NCI-H2171 treated with DMSO at 0.1 percent for 48 hours (cell line): ENCODE measurements at regions not wholly inside any gene's neighbourhood (a gene's known extent, or its start where the extent isn't known, plus 50 kb on each side); places are given as distances from the start of the nearest gene placed in this dataset.
"Not testable (repeated sequence)": the region's sequence is repeated elsewhere in the genome, so short reads cannot be mapped to it uniquely, and the experiment has no call there.

Experiments
- DNase-seq: peaks from one replicate; lab custom pipeline; 2025; lab: John Stamatoyannopoulos, UW

DNA sequence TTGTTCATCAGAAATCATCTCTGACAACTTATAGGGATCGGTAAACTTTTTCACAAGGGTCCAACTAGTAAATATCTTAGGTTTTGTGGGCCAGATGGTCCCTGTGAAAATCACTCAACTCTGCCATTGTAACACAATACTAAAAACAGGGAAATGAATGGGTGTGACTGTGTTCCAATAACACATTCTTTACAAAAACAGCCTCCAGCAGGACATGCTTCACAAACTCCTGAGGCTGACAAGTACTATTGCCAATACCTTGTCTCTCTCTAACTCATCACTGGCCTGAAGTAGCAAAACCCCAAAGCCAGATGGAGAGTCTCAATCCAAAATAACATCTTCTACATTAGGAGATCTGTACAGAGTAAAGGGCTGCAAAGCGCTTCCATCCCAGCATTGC is 312.3 kb downstream of the TOX3 start:
- peak; percentile 43 for DNase-seq

DNA sequence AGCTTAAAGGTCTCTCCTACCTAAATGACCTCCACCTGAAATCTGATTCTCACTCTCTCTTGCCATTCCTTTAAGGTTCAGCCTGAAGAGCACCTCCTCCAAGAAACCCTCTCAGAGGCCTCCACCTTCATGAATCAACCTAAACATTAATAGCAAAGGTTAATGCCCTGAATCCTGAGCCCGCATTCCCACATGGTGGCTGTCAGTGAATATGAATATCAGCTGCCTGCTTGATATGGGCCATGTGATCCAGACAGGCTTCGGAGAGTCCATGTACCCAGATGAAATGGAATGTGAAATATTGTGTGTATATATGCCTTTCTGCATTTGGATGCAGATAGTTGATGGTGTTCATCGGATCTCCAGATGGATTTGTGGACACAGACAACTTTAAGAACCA is 317.5 kb downstream of the TOX3 start:
- no peak for DNase-seq

DNA sequence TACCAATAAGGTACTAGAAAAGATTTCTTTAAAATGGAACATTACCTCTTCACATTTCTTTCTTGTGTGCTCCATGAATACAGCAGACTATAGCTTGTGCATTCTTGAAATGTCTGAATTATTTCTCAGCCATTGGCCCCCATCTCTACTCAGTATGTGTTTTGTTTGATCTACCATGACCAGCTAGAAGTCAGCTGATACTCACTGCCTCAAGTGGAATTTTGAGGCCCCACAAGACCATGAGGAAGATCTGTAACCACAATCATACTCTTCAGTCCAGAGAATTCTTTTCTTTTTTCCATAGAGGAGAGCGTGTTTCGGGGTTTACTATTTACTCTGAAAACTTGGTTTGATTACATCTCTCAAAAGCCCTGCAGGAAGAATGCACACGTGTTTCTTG is 319.1 kb downstream of the TOX3 start:
- no peak for DNase-seq

DNA sequence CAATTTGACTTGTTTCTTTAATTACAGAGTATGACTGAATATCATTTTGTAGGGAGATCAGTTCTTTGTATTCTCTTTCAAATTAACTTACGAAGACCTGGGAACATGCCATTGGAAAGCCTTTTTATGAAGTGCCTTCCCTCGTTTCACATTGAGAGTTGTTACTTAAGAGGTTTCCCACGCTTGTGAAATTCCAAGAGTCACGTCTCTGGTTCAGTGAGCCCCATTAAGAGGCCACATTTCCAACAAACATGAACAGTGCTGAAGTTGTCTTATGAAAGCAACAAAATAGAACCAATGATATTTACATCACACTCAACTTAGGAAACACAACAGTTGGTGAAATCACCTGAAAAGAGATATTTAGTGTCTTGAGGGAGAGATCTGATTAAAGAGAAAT is 334.1 kb downstream of the TOX3 start:
- no peak for DNase-seq

DNA sequence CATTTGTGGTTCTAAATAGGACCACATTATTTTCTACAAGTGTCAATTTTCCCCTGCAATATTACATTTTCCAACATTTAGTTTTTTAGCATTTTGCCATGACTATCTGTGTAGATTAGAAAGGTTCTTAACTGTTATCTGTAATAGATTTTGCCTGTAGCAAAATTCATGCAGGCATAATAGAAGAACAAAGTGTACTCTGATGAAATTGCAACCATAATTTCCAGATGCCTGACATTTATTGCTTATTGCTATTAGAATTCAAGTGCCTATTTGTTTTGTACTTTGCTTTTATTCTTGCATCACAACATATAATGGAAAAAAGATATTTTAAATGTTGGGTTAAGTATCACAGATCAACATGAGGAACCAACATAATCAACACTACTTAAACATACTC is 337.7 kb downstream of the TOX3 start:
- no peak for DNase-seq

DNA sequence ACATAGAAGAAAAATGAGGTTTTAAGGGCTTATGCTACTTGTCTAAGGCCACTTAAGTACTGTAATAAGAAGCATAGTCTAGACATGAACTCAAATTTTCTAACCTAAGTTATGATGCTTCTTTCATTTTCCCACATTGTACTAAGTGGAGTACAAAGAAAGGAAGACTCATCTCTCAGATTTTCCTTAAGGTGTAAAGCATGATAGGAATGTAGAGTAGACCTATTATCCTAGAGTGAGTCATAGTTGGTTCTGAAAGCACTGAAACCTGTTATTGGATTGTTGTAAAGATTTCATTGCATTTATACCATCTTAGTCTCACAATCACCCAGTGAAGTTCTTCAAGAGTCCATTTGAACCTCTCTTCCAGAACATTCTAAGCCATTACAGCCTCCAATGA is 343.8 kb downstream of the TOX3 start:
- DNase-seq = no peak

DNA sequence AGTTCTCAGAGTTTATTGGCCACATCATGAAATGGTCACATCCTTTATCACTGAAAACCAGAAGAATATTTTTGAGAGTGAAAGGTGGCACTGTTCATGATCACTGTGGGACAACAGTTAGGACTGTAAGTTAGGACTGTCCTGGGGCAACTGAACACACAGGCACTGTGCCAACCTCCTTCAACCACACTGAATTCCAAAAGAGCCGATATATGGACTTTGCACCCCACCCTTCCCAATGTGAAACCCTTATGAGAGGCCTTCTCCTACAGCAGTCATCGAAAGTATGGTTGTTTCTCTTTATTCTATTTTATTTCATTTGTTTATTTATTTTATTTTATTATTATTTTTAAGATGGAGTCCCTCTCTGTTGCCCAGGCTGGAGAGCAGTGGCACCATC is 353.5 kb downstream of the TOX3 start:
- no peak for DNase-seq

DNA sequence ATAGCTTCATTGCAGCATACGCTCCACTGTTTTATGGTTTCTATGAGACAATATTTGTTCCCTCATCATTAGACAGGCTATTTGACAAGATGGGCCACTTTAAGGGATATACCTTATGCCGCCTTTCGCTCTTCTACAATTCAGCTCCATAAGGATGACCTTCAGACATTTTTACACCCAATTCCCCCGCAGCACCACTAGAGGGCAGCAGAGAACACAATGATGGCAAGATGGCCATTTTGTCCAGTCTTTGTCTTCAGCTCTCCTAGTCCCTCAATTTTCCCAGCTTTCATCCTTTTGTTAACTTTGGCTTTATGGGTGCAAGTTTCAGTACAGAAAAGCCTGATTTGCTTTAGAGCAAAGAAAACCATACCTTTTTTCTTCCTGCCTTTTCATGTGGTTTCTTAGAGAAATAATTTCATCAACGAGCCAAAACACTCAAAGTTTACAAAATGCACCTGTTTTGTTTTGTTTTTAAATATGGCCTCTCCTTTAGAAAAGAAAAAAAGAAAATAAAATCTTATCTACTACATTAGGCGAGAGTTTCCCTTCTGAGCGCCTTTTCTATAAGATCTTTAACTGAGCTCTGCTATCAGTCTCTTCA is 355.3 kb downstream of the TOX3 start:
- DNase-seq = peak; percentile 79

DNA sequence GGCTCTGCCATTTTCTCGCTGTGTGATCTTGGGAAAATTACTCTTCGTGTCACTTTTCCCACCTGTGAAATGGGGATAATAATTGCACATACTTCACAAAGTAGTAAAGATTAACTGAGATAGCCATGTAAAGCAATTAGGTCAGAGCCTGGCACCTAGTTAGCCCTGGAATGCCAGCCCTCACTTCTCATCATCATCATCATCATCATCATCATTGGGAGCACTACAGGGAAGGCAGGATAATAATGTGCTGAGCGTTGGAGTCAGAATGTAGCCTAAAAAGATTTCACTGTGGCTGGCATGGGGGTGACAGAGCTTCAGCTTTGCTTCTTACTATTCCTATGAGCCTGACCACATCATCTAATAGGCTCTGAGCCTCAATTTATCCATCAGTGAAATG is 362.6 kb downstream of the TOX3 start:
- no peak for DNase-seq

DNA sequence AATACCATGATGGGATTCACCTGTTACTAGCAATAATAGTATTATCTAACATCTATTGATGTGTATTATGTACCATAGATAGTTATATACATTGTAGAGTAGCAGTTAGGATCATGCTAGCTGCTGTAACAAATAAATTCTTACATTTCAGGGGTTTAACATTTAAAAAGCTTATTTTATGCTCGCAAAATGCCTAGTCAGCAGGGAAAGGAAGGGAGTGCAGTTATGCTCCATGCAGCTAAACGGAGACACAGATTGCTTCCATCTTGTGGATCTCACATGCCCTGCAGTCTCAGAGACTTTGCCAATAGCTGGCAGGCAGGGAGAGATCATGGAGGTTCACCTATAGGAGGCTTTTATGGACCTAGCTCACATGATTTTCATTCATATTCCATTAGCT is 364.1 kb downstream of the TOX3 start:
- no peak for DNase-seq

DNA sequence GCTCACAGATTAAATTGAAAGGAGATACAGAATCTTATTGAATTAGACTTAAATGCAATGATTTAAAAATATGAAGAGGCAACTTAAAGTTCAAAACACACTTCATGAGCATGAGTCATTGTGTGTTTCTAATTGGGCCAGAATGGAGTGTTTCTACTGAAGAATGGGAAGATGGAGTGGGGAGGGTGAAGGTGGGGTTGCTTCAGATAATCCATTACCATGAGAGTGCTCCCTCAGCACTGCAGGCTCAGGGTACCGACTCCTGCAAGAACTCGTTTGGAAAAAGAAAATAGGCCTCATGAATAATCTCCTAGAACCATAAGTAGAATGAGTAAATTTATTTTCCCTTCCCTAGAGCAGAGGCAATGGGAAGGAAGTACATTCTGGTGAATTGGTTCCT is 372.8 kb downstream of the TOX3 start:
- DNase-seq = no peak

DNA sequence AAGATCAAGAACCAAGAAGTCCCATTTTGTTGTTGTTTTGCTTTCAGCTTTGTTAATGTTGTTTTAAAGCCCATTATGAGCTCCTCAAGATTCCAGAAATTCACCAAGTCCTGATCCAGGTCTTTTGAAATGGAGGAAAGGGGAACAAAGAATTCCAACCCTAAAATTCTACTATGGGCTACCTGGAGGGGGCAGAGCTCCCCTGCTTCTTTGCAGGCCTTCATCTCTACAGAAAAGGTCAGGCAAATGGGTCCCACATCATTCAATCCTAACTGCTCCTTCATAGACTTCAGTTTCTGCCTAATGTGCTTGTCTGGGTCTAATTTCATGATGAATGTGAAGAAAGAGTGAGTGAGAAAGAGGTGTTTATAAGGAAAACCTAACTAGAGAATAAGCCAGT is 375.5 kb downstream of the TOX3 start:
- DNase-seq = no peak

DNA sequence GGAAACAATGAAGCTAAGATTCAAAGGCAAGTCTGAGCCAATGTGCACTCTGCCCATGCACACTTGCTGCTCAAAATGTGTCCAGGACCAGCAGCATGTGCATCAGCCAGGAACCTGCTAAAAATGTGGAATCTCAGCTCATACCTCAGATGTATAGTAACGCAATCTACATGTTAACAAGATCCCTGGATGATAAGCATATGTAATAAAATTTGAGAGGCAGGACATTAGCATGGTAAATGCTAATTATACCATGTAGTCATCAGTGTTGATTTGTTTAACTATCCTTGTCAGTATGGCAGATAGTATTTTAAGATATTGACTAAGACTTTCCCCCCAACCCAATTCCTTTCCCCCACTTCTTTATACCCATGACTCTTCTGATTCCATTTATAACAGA is 379.6 kb downstream of the TOX3 start:
- DNase-seq = no peak

DNA sequence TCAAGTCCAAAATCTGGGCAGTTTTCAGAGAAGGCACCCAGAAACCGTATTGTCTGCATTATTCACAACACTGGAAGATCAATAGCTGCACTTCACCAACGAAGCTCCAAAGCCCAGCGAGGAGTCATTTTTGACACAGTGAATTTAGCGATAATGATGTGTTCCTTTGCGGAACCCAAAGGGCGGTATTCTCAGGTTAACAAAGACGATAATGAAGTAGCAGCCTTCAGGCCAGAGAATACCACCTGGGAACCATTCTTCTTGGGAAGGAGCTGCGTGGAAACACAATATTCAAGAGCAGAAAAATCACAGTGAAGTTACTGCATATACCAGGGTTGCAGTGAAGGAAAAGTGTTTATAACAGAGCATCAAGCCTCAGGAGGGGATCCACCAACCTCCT is 381.0 kb downstream of the TOX3 start:
- DNase-seq = no peak

DNA sequence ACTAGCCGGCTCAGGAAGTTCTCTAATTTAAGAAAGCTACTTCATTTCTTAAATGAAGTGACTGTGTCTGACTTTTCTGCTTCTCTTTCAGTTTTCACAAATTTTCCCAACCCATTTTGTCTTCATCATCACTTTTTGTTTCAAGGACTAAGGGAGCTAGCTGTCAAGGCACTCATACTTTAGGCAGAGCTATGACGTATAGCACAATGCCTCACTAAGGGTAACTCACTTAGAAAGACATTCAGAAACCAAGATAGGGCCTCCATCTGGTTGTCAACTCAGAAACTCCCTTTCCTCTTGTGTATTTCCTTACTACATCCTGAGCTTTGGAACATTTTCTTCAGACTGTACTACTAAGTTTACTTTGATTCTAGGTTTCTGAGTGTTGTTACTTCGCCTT is 397.9 kb downstream of the TOX3 start:
- no peak for DNase-seq

DNA sequence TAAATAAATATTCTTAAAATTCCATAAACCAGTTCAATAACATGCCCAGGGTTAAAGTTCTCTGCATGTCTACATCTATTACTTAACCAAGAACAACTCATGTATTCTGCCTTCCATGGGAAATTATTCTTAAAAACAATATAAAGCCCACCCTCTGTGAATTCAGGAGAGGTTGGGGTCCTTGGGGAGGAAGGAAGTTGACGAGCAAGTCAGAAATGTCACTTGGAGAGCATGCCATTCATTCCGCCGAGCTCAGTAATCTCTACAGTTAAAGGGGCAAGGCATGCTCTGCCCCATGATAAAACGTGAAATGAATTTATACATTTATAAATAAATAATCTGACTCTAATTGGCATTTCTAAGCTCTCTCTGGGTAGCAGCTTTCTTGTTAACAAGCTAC is 405.1 kb downstream of the TOX3 start:
- DNase-seq = no peak

DNA sequence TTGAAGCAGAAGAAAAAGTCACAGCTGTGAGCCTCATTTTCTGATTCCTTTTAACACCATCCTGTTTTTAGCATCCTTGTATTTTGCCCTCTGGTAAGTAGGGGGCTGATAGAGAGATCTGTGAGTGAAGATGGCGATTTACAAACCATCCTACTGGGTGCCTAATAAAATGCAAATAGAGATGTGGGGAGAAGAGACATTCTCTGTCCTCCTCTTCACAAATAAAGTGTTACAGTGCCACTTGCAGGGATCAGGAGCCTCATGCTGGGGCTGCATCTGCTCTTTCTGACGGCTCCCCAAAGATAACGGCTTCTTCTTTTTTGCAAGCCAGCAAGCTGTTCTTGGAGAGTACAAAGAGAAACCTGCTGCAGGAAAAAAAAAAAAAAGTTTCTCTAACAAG is 418.6 kb downstream of the TOX3 start:
- peak; percentile 30 for DNase-seq

DNA sequence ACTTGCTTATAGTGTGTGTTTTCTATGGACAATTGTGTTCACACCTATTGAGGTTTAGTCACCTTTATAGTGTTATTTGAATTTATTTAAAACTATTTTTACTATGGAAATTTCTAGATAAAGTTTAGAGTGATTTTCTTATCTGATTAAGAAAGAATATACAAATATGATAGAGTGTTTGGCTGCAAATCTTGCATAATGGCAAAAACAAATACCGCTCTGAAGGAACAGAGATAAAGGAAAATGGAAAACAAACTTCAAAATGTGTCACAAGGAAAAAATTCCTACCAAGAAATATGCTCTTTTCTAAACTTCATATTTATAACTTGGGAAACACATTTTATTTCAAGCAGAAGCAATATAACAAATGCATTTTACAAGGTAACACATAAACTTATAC is 423.1 kb downstream of the TOX3 start:
- DNase-seq = no peak

DNA sequence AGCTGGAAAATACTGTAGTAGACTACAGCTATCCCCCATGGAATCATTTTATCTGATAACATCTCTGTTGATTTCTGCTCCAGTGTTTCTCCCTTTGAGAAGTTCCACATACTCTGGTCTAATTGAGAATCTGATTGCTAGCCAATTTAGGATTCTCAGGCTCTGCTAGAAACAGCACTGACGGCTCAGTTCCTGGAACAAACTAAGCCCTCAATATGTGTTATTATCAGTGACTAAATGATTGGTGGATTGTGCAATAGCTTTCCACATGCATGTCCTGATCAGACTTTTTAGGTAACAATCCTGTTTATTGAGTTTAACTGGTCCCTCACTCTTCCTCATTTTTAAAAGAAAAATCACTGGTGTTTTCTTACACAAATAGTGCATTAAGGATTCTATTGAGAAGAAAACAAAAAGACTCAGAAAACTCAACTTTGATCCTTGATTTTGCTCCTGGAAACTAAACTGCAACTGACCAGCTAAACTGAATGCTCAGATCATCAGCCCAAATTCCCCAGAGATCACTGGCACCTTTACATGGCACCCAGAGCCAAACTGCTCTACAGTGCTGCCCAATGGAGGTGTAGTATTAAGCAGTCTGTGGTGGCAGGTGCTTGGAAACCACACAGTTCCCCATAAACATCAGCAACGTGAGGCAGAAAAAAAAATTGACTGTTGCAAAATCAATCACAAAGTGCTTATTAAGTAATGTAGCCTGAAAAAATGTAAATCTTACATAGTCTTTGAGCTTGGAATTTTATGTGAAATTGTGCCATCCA is 423.7 kb downstream of the TOX3 start:
- peak; percentile 41 for DNase-seq

DNA sequence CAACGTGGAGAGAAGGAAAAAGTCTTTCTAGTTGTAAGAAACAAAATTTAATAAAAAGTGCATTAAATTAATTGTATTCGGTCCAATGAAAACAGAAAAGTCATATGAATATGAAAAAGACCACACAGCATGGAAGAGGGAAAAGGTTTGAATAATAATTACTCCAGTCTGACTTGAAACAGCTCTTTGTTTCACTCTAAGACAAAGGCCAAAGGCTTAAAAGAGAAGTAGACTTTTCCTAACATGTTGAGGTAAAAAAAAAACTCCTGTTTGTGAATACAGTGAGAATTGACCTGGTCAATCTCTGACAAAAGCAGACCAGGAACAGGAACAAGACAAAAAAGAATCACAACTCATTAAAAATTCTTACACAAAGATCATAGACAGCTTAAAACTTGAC is 429.8 kb downstream of the TOX3 start:
- DNase-seq = no peak

DNA sequence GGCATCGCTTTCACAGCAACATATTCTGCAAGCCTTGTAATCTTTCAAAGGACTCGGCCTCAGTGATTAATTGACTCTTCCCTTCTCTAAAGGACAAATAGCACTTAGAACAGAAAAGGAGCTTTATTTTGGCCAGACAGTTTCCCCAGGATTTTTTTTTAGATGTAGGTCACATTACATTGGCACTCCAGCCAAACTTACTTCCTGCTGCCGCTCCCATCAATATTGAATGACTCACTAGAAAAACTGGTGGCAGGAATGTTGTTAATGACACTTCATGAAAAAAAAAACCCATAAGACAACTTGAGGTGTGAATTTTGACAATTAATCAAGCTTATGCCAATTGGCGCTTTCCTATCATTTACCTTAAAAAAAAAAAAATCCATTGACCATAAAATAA is 432.6 kb downstream of the TOX3 start:
- DNase-seq = no peak

DNA sequence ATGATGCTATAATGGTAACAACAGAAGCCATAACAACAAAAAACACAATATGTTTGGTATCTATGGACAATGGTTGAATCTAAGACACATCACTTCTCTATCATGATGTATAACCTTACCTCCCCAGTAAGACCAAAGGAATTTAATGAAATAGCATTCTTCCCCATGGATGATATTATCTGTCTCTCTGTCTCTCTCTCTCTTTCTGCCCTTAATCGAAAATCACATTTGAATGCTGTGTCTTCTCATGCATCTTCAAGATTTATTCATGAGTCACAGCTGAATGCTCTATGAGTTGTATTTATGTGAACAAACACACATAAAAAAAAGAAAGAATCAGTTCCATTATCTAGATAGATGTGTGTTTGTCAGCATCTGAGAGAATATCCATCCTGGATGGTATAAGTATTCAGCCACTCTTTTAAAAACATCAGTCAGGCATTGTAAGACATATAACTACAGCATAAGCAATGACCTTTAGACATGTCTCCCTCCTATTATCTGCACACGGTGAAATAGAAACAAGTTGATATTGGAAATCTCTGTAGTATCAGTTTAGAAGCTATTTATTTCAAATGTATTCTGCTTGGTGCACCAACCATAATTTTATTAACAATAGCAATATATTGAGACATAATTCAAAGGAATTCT is 433.3 kb downstream of the TOX3 start:
- DNase-seq = no peak

DNA sequence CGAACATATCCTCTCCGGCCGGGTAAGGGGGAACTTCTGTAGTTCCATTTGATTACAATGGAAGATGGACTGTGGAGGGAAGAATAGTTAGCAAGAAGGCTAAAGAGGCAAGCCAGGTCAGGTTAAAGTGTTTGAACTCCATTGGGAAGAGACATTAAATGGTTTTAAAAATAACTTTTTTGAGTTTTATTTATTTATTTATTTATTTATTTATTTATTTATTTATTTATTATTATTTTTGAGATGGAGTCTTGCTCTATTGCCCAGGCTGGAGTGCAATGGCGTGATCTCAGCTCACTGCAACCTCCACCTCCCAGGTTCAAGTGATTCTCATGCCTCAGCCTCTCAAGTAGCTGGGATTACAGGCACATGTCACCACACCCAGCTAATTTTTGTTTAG is 441.9 kb downstream of the TOX3 start:
- DNase-seq = not testable (repeated sequence)

DNA sequence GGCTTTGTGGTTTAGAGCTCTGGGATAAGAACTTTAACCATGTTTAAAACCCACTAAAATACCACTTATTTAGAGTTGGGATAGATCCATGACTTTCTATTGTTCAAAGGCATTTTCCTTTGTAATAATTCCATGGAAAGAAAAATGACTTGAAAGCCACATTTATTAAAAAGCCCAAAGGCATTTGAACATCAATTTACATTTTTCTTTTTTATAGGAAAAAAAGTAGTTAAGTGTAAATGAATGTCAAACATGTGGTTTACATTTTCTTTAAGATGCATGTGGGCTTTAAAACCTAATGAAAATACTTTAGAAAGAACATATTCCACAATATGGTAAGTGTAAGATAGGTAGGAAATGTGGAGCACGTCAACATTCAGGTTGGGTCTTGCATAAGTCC is 443.2 kb downstream of the TOX3 start:
- no peak for DNase-seq
